ENCODE measurements at regions not wholly inside any gene's neighbourhood (a gene's known extent, or its start where the extent isn't known, plus 50 kb on each side); places are given as distances from the start of the nearest gene placed in this dataset.
A peak's percentile ranks its signal among the peaks of the same experiment; 100 is the strongest.
"Not testable (repeated sequence)": the region's sequence is repeated elsewhere in the genome, so short reads cannot be mapped to it uniquely, and the experiment has no call there.

DNA sequence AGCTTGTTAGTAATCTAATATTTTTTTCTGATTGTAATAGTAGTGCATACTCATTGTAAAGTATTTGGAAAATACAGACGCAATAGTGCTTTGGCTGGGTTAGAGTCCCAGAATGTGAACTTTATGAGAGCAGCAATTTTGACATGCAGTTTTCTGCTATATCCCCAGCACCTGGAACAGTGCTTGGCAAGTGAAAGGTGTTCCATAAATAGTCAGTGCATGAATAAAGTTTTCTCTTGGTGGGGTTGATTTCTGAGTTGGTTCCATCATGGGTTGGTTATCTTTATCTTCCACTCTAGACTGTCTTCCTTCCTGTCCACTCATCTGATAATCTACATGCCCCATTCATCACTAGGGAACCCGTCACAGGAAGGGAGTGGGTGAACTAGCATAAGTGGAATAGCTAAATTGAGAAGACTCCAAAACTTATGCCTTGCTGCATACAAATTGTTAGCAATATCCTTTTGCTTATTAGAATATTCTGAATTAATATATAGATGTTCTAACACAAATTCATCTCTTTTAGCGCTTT lies 69.3 kb upstream of the MINPP1 start:
- H2AFZ ChIP-seq (ENCODE audit: low read depth, low read length); H3K4me1 ChIP-seq (ENCODE audit: control insufficient read depth, extremely low read depth, insufficient read depth, low read length); H3K4me3 ChIP-seq (replicated peaks in 1 of 3; ENCODE audit: insufficient read depth in 1 of 3, low read depth in 1 of 3, low read length in 3 of 3); BruUV-seq (replicated peaks); H3K9me3 ChIP-seq (replicated peaks; ENCODE audit: control insufficient read depth, insufficient read depth, low read length); H3K36me3 ChIP-seq (ENCODE audit: control insufficient read depth in 2 of 2, extremely low read depth in 1 of 2, insufficient read depth in 2 of 2, low read length in 2 of 2); H3K9me1 ChIP-seq (replicated peaks; ENCODE audit: control insufficient read depth, extremely low read depth, insufficient read depth, low read length); H3K9ac ChIP-seq (replicated peaks; ENCODE audit: extremely low read depth, insufficient read depth, low read length); intact Hi-C loops (cut with micrococcal nuclease); H3K27me3 ChIP-seq (ENCODE audit: control insufficient read depth in 2 of 2, insufficient read depth in 2 of 2, low read length in 2 of 2); H3K4me2 ChIP-seq (ENCODE audit: insufficient read depth, low read length); dilution Hi-C loops (cut with MboI; ENCODE audit: extremely low pct_ligation_motif_present, low sequenced_read_pairs); H4K20me1 ChIP-seq (replicated peaks; ENCODE audit: control insufficient read depth, extremely low read depth, insufficient read depth, low read length); FAIRE-seq; H3K79me2 ChIP-seq (ENCODE audit: control insufficient read depth, insufficient read depth, low read length); H3K27ac ChIP-seq (ENCODE audit: insufficient read depth, low read depth, low read length); POLR2A ChIA-PET; CTCF ChIA-PET: not testable (repeated sequence)
- DNase-seq (ENCODE audit: low read depth, low spot score) = peak; percentile 10
- peak; percentile 22 for TF ChIP-seq GATA2 (IDR thresholded peaks at IDR 0.05; ENCODE audit: insufficient read depth, insufficient read length, low read depth, low read length)

DNA sequence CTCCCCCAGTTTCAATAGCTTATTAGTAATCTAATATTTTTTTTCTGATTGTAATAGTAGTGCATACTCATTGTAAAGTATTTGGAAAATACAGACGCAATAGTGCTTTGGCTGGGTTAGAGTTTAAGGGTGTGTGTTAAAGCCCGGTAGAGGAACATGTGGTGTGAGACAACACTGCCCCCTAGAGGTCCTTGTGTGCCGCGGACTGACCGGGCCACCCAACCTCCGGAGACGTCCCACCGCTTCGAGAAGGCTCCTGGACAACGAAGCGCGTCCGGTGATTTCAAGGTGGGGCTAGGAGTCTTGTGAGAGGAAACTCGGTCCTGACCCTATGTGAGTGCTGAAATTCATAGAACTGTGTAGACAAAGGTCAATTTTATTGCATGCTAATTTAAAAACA lies 68.6 kb upstream of the MINPP1 start:
- H3K4me2 ChIP-seq (ENCODE audit: insufficient read depth, low read length) = not testable (repeated sequence)

DNA sequence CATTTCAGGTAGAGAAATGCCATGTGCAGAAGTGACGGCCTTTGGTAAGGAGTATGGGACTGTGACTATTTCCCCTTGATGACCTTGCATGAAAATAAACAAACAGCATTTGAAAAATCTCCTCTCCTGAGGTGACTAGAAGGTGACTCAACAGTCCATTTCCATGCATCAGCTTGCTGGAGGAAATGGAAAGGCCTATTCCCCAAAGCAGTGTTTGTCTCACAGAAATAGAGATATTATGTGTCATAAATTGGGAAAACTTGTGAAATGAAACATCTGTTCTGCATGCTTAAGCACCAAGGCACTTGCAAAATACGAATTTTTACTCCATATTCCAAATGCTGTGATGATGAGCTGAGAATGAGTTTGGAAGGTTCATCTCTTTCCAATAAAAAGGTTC lies 67.2 kb upstream of the MINPP1 start:
- dilution Hi-C loops (cut with MboI; ENCODE audit: extremely low pct_ligation_motif_present, low sequenced_read_pairs); BruUV-seq (replicated peaks); H2AFZ ChIP-seq (ENCODE audit: low read depth, low read length); POLR2A ChIA-PET; intact Hi-C loops (cut with micrococcal nuclease); H3K27me3 ChIP-seq (ENCODE audit: control insufficient read depth in 2 of 2, insufficient read depth in 2 of 2, low read length in 2 of 2); CTCF ChIA-PET; H4K20me1 ChIP-seq (replicated peaks; ENCODE audit: control insufficient read depth, extremely low read depth, insufficient read depth, low read length); H3K4me3 ChIP-seq (replicated peaks in 1 of 3; ENCODE audit: insufficient read depth in 1 of 3, low read depth in 1 of 3, low read length in 3 of 3); H3K27ac ChIP-seq (ENCODE audit: insufficient read depth, low read depth, low read length); H3K4me1 ChIP-seq (ENCODE audit: control insufficient read depth, extremely low read depth, insufficient read depth, low read length); H3K4me2 ChIP-seq (ENCODE audit: insufficient read depth, low read length); H3K9ac ChIP-seq (replicated peaks; ENCODE audit: extremely low read depth, insufficient read depth, low read length); H3K9me3 ChIP-seq (replicated peaks; ENCODE audit: control insufficient read depth, insufficient read depth, low read length); H3K36me3 ChIP-seq (ENCODE audit: control insufficient read depth in 2 of 2, extremely low read depth in 1 of 2, insufficient read depth in 2 of 2, low read length in 2 of 2); H3K79me2 ChIP-seq (ENCODE audit: control insufficient read depth, insufficient read depth, low read length); H3K9me1 ChIP-seq (replicated peaks; ENCODE audit: control insufficient read depth, extremely low read depth, insufficient read depth, low read length): not testable (repeated sequence)
- FAIRE-seq = peak; percentile 91
- DNase-seq (ENCODE audit: low read depth, low spot score) = peak; percentile 6

More for the DNA sequence above, 68.6 kb upstream of the MINPP1 start:
- FAIRE-seq; dilution Hi-C loops (cut with MboI; ENCODE audit: extremely low pct_ligation_motif_present, low sequenced_read_pairs); H3K9me1 ChIP-seq (replicated peaks; ENCODE audit: control insufficient read depth, extremely low read depth, insufficient read depth, low read length); H3K27ac ChIP-seq (ENCODE audit: insufficient read depth, low read depth, low read length); CTCF ChIA-PET; H4K20me1 ChIP-seq (replicated peaks; ENCODE audit: control insufficient read depth, extremely low read depth, insufficient read depth, low read length); H3K36me3 ChIP-seq (ENCODE audit: control insufficient read depth in 2 of 2, extremely low read depth in 1 of 2, insufficient read depth in 2 of 2, low read length in 2 of 2); POLR2A ChIA-PET; DNase-seq (ENCODE audit: low read depth, low spot score); H3K27me3 ChIP-seq (ENCODE audit: control insufficient read depth in 2 of 2, insufficient read depth in 2 of 2, low read length in 2 of 2); intact Hi-C loops (cut with micrococcal nuclease); H3K9me3 ChIP-seq (replicated peaks; ENCODE audit: control insufficient read depth, insufficient read depth, low read length); H3K9ac ChIP-seq (replicated peaks; ENCODE audit: extremely low read depth, insufficient read depth, low read length); H3K4me3 ChIP-seq (replicated peaks in 1 of 3; ENCODE audit: insufficient read depth in 1 of 3, low read depth in 1 of 3, low read length in 3 of 3); H3K79me2 ChIP-seq (ENCODE audit: control insufficient read depth, insufficient read depth, low read length); BruUV-seq (replicated peaks); H2AFZ ChIP-seq (ENCODE audit: low read depth, low read length); H3K4me1 ChIP-seq (ENCODE audit: control insufficient read depth, extremely low read depth, insufficient read depth, low read length): not testable (repeated sequence)

All from endothelial cell of umbilical vein (primary cell).